SW 1271 (cell line): ENCODE measurements at regions not wholly inside any gene's neighbourhood (a gene's known extent, or its start where the extent isn't known, plus 50 kb on each side); places are given as distances from the start of the nearest gene placed in this dataset.
"Not testable (repeated sequence)": the region's sequence is repeated elsewhere in the genome, so short reads cannot be mapped to it uniquely, and the experiment has no call there.

Experiments
- DNase-seq, 2 experiments: peaks; one replicate each; lab custom pipeline; 2025; lab: John Stamatoyannopoulos, UW

DNA sequence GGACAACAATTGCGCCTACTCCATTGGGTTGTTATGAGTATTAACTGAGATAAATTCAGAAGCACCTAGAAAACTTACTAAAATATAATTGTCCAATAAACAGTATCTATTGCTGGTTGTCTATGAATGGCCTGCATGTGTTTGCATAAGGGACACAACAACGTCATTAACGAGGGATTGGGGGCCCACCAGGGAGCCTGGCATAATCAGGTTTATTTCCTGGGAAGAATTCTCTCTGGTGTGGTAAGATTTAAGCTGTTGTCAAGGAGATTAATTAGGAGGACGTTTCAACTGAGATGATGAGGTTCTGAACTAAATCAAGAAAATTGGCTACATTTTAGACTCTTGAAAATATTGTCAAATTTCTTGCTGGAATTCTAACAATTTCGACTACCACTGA is 176.1 kb upstream of the CDIN1 start:
- DNase-seq = no peak

DNA sequence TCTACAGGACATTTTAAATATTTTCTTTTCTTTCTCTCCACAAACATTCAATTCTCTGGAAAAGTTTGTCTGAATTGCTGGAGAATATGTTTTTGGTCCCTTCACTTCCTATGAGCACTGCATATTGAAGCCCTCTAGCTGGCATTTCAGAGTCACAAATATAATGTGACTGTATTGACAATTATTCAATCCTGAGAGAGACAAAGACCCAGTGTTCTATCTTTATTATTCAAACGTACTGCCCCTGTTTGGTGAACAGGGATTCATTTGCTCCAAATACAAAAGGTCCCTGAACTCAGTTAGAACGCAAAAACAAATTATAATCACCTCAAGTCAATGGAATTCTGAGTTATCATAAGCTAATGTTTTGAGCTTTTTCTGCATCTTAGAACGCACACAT is 173.1 kb upstream of the CDIN1 start:
- no peak for DNase-seq

DNA sequence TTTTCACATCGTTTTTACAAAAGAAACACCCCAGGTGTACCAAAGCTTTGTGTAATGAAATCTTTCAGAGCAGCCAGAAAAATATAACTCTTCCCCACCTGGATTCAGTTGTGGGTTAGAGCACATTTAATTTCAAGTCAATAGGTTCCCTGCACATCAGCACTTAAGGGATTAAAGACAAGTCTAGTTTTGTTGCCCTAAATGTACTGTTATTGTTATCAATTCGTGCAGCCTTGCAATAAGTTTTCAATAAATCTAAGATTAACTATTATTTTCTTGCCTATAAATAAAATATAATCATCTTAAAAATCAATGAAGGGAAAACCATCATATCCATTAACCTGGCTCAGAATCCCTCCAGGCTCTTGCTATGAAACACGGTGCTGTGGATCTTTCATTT is 172.5 kb upstream of the CDIN1 start:
- no peak for DNase-seq

DNA sequence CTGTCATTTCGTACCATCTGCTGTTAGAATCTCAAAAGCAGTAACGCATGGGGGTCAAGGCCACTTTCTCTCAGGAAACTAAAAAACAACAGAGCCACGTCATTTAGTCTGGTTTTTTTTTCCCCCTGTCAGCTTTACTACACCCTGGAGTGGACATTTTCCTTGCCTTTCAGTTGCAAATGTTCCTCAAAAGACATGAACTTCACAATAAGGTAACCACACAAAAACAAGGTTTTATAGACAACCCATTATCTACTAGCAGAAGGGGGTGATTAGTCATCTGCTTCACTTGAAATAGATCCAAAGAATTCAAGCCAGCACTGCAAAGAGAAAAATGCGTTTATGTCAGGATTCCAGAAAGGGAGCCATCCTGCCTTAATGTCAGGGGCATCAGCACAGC is 171.8 kb upstream of the CDIN1 start:
- no peak for DNase-seq

DNA sequence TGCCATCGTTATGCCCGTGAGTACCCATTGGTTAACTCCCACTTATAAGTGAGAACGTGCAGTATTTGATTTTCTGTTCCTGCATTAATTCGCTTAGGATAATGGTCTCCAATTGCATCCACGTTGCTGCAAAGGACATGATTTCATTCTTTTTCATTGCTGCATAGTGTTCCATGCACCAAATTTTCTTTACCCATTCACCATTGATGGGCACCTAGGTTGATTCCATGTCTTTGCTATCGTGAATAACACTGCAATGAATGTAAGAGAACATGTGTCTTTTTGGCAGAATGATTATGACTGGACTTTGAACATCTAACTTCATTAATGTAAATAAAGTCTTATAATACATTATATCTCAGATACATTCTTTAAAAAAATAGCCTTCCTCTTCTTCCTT is 169.6 kb upstream of the CDIN1 start:
- no peak for DNase-seq

DNA sequence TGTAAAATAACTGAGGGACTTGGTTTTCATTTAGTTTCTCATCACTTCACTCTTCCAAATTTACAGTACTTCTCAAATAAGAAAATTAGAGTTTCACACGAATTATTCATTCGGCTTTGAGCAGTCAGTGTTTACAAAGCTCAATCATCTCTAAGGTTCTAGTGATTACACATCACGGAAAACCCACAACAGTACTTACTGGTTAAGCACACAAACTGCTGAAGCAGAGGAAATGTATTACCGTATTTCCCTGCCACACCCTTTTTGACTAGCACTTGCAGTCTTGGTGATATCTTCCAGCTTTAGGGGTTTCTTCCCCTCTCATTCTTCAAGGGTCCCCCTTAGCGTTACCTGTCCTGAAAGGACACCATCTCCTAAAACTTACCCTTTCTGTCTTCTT is 164.8 kb upstream of the CDIN1 start:
- no peak for DNase-seq

DNA sequence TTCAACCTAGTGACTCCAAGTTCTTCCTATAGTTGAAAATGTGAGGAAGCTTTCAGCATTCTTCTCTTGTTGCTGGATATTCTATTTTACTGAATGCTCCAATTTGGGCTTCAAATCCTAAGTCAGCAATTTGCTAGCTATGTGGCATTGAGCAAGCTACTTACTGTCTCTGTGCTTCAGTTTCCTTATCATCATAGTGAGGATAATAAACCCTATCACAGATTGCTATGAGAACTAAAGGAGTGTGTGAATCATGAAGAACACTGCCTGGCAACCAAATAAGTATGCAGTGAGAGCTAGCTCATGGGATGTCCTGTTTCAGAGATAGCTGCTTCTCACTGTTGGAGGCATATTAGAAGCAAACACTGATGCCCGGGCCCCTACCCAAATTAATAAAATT is 163.8 kb upstream of the CDIN1 start:
- DNase-seq = no peak

DNA sequence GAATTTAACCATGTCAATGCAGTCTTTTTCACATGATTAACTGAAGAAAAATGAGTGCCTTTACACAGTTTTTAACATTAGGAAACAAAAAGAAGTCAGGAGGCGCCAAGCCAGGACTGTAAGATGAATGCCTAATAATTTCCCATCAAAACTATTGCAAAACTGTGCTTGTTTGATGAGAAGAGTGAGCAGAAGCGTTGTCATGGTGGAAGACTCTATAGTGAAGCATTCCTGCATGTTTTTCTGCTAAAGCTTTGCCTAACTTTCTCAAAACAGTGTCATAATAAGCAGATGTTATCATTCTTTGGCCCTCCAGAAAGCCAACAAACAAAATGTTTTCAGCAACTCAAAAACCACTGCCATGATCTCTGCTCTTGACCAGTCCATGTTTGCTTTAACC is 156.8 kb upstream of the CDIN1 start:
- DNase-seq = no peak

DNA sequence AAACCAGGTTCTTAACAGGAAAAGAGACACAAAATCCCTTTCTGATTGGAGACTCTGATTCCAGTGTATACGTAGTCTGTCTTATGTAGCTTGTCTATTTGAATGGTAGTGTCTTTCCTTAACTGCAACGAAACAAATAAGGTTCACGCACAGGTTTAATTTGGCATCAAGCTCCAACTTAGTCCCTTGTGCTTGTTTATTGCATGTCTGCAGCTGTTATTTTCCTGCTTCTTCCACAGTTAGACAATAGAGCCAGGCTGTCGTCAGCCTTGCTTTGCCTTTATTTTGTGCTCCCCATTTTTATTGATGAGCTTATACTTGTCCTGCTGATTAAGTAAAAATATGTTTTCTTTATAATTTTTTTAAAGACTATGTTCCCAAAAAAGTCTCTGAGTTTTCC is 152.7 kb upstream of the CDIN1 start:
- no peak for DNase-seq

DNA sequence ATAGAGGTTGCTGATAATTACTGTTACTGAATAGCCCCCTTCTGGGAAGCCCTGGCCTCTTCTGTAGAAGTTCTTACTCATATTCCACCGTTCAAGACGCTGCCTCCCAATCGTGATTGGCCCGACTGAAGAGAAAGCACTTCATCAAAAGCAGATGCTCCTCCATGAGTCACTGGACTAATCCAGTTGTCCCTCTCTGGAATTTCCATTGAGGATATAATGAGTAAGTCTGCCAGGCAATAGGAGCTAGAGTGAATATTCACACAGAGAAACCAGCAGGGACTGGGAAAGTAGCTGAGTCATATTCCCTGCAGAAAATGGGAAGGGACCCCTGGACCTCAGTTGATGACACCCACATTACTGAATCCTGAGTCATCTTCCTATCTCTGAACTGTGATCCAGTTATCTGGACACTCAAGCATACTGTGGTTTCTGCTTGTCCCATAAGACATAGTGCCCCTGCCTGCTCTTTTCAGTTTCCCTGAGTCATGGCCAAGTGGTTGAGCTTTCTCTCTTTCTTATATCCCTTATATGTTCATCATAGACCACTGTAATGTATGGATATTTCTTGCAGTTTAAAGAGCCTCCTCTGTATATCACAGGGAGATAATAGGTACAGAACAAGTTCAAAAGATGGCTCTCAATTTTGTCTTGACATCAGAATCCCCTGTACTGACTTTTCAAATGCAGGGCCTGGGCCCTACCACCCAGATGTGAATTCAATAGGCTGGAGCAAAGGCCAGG is 151.2 kb upstream of the CDIN1 start:
- DNase-seq = peak; percentile 86 to 92

DNA sequence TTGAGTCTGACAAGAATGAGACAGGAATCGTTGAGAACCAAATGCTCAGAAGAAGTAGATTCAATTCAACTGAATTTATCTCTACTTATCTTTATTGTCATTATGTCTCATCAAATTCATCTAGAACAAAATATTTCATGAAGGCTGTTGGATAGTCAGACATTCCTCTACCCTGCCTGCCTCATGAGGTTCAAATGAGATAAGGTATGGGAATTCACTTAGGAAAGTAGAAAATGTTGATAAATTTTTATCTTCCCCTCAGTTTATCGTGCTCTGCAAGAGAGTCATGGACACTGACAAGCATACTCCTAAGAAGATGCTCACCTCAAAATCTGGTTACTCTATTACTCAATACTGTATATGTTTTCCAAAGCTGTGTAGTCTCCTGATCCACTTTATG is 149.7 kb upstream of the CDIN1 start:
- DNase-seq = no peak

DNA sequence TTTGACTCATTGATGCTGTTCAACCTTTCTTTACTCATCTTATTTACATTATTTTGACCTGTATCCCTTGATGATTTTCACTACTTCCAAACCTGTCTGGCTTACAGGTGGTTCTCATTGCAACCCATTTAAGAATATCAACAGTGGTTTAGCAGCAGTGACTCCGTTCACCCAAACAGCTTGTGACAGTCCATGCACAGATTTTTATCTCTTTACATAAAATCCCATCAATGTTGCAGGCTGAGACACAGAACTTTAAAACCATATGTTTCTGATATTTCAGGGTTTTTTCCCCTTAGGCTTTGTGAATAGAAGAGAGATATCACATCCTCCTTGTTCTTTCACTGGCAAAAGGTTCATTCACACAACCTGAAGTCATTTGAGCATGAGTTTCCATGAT is 149.1 kb upstream of the CDIN1 start:
- DNase-seq = no peak

DNA sequence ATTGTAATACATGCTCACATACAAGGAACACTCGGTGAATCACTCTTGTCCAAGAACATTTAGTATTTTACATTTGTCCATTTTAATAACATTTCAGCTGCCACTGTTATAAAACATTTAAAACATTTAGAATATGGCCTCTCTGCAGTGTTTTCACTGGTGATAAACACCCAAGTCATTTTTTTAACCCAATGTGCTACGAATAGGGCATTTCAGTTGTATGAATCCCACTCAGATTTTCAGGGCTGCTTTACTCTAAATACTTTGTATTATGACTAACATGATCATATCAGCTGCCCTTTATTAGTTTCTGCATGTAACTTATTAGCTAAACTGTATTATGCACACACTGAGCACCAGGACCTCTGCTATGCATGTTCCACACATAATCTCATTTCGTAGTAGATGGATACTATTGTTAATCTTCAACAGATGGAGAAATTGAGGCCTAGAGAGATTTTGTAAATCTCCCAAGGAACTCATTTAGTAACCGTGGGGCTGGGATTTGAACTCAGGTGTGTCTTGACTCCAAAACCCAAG is 148.6 kb upstream of the CDIN1 start:
- no peak for DNase-seq

DNA sequence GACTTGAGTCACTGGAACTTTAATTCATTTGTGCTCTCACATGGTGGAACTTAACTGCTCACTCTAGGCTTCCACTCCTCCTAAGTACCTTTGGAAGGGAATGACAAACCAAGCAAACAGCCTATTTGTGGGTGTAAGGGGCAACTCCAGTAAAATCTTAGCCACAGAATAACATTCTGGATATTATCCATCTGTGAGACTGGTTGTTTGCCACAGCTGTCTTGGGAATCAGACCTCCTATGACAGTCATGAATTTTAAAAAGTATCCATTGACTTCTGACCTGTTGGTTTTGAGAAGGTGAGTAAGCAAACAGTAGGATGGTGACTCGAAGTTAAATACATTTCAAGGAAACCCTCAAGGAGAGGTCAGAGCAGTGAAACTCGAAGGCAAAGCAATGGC is 147.3 kb upstream of the CDIN1 start:
- DNase-seq = no peak

DNA sequence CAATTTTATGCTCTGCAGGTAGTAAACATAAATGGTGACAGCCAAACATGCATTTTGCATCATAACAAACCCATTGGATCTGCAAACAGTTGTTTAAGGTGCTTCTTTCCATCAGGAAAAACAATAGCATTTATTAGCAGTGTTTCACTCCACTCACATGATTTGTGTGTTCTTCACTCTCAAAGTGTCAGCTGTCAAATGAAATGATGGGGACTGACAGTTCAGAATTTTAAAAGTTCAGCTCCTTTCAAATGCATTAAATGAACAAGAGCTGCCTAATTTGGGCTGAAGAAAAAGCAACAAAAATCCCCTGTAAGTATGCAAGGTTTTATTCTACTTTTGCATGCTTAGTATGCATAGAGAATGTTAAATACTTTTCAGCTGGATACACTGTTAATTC is 145.2 kb upstream of the CDIN1 start:
- DNase-seq = no peak

DNA sequence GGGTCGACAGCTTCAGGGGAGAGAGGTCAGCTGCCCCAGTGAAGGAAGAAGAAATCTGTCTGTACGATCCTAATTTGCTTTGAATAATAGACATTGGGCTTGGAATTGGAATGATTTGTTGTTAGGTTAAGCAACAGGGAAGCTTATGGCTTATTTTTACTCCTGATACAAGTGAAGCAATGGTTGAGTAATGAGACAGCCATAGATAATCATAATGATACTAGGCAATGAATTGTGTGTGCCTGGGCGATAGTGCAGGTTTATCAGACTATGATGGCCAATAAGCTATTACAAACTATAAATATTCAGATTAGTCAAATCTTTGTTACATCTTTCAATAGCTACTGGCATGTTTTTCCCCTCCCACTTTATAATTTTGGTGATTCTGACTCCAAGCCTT is 140.9 kb upstream of the CDIN1 start:
- DNase-seq = no peak

DNA sequence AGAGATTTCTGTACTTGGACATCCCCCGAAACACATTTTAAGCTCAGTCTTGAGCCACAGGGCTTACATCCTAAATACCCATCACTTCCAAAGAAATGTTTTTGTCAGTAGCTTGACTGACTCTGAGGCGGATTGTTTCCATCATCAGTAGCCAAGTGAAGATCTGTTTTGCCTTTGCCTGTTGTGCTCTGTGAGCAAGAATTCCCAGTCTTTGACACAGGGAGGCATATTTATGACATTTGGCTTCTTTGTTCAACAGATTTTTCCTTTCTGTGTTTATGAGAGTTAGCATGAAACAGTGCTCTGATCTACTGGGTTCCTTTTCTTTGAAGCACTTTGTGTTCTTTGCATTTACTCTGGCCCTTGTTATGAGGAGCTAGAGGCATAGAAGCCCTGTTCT is 132.1 kb upstream of the CDIN1 start:
- DNase-seq = no peak

DNA sequence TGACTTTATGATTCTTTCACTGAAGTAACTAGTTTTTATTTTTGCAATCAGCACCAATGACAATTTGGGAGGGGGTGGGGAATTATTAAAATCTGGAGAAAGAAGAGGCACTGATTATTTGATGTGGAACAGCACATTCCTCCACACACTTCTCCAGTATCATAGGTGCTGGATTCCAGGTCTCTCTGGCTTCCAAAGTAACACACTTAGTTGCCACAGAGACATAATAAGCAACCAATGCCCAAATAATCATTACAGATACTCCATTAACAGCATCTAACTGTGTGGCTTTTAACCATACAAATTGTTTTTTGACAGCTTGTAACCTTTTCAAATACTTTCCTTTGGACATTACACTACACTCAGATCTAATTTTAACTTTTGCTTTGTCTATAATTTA is 131.0 kb upstream of the CDIN1 start:
- no peak for DNase-seq

DNA sequence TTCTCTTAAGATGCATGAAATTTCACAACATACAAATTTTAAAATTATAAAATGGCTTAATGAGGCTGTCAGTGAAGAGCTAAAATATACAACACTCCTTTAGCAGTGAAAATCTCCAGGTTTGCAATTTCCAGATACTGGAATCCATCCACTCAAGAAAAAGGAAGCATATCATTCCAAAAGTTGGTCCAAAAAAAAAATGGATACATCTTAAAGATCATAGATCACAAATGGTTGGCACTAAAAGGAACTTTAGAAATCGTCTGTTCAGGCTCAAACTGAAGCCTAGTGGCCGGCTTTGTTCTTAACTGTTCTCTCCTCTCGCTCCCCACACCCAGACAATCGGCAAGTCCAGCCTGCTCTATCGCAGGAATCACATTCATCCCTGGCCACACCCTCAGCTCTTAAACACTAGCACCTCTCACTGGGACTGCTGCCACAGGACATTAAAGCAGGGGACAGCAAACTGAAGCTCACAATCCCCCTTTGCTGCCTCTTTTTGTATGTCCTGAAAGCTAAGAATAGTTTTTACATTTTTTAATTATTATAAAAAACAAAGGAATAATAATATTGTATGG is 130.3 kb upstream of the CDIN1 start:
- no peak for DNase-seq

DNA sequence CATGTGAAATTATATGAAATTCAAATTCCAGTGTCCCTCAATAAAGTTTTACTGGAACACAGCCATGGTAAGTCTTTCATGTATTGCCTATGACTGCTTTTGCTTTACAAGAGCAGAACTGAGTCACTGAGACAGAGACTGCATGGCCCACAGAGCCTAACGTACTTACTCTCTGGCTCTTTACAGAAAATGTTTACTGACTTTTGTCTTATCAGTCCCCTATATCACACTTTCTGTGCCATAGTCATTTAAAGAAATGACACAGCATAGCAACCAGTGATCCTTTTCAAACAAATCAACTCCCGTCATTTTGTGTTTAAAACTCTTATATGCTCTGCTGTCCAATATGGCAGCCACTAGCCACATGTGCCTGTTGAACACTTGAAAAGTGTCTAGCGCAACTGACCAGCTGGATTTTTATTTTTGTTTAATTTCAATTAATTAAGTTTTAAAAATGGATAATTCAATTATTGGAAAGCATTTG is 129.7 kb upstream of the CDIN1 start:
- no peak for DNase-seq

DNA sequence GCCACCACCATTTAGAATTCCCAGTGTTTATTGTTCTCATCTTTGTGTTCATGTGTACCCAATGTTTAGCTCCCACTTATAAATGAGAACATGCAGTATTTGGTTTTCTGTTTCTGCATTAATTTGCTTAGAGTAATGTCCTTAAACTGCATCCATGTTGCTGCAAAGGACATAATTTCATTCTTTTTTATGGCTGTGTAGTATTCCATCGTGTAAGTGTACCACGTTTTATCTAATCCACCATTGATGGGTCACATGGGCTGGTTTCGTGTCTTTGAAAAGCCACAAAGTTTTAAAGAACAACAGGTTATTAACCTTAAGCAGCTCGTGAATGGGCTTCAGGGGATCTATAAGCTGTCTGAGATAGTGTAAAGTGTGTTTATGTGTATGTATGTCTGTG is 125.2 kb upstream of the CDIN1 start:
- DNase-seq = not testable (repeated sequence)

DNA sequence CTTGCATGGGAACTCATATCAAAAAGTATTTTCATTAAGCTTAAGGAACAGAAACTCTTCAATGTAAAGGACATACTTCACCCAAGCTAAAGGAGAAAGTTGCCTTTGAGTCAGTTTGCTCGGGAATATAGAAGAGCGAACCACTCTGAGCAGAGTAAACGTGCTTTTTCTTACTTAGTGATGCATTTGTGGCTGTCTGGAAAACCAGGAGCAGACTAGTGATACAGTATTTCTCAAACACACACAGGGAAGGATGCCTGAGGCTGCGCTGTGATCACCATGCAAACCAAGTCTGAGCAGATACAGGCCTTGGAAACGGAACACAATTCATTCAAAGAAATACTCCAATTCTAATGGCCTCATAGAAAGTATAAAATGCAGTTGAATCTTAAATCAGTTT is 121.0 kb upstream of the CDIN1 start:
- no peak for DNase-seq

DNA sequence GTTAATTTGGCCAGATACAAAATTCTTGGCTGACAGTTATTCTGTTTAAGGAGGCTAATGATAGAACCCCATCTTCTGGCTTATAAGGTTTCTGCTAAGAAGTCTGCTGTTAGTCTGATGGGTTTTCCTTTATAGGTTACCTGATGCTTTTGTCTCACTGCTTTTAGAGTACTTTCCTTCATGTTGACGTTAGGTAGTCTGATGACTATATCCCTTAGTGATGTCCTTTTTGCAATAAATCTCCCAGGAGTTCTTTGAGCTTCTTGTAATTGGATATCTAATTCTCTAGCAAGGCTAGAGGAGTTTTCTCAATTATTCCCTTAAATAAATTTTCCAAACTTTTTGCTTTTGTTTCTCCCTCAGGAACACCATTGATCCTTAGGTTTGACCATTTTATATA is 114.1 kb upstream of the CDIN1 start:
- DNase-seq = no peak

DNA sequence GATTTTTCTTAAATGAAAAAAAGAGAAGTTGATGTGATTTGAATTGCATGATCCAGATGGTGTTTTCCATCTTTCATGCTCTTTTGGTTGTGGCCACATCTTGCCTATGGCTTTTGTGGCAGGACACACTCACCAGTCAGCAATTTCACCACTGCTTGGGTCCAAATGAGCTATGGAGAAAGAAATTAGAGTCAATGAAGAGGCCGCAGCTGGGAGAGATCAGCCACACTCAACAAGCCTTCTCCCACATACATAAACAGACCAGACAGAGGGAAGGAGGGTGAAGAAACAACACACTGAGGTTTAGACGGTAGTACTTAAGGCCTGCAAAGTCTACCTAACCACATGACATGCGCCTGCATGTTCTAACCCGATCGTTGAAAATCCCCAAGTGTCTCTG is 110.7 kb upstream of the CDIN1 start:
- DNase-seq = no peak
